GM21515 (cell line): ENCODE measurements at regions not wholly inside any gene's neighbourhood (a gene's known extent, or its start where the extent isn't known, plus 50 kb on each side); places are given as distances from the start of the nearest gene placed in this dataset.

Source experiments
- ATAC-seq: cut with Tn5 transposase; IDR thresholded peaks from one replicate; pipeline ENCODE4 v1.9.1; 2021; ENCODE audit not compliant: unreplicated experiment

DNA sequence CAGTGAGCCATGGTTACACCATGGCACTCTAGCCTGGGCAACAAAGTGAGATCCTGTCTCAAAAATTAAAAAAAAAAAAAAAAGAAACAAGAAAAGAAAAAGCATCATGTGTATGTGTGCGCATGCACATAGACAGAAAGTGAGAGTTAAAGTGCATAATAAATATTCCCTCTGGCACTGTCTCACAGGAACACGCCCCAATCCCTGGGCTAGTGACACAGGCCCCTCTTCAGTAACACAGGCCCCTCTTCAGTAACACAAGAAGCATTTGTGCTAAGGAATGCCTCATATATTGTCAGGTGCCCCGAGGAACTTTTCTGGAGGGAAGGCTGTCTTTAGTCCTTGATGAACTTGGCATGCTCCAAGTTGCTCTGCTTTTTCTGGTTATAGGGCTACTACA, 57.5 kb downstream of the RPL27A start:
- no peak for ATAC-seq

DNA sequence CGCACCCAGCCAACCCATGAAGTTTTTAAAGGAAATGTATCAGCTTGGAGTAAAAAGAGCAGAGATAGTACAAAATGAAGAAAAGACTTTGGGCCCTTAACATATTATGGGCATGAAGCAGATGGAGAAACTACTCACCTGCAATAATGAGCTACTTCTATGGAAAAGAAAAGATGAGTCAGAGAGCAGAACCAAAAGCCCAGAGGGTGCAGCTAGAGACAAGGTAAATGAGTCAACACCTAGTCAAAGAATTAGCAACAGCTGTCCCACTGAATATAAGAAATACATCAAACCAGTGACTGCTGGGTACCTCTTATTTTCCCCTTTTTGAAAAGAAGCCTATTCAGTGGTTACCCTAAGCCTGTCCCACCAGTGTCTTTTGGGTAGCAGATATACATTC, 61.8 kb downstream of the RPL27A start:
- ATAC-seq, result no peak

DNA sequence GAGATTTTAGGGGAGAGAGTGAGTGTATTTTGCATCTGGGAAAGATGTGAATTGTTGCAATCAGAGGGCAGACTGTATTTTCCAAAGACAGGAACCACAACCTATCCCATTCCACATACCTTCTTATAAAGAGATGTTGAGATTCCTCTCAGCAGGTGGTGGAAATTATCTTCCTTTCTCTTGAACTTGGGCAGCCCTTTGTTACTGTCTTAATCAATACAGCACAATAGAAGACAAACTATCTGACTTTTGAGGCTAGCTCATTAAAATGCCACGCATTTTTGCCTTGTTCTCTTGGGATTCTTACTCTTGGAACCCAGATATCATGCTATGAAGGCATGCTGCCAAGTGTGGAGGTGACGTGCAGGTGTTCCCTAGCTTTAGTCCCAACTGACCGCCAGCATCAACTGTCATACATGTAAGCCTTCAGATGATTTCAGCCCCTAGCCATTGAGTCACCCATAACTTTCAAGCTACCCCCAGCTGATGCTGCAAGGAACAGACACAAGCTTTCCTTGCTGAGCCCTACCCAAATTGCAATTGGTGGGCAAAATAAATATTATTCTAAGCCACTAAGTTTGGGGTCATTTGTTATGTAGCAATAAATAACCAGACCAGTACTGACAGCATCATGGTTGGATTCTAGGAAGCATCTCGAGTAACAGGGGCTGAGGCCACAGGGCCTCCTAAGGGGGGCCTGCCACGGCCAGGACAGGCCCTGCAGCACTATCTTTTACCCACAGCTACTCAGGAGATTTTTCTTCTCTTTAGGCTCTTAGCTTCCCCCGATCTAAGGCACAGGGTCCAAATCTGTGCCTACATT, 63.0 kb downstream of the RPL27A start:
- no peak for ATAC-seq

GRCh38 chr11:8746331-8746974, 63.9 kb downstream of the RPL27A start:
- ATAC-seq, result no peak

GRCh38 chr11:8747173-8747572, 64.6 kb downstream of the RPL27A start:
- no peak for ATAC-seq

DNA sequence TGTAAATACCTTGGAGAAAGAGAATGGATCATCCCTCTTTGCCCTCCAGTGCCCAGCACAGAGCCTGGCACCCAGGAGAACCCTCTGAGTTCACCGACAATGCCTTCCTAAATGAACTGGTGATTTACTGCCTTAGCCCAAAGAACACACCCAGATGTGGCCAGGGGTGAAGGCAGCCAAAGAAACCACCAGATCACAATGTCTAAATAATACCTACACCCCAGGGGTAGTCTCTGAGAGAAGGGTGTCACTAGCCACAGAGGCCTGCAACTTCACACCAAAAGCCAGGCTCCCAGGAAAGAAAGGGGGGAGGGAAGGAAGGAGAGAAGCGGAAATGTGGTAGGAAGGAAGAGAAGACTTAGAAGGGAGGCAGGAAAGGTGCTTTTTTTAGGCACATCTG, 65.7 kb downstream of the RPL27A start:
- no peak for ATAC-seq

DNA sequence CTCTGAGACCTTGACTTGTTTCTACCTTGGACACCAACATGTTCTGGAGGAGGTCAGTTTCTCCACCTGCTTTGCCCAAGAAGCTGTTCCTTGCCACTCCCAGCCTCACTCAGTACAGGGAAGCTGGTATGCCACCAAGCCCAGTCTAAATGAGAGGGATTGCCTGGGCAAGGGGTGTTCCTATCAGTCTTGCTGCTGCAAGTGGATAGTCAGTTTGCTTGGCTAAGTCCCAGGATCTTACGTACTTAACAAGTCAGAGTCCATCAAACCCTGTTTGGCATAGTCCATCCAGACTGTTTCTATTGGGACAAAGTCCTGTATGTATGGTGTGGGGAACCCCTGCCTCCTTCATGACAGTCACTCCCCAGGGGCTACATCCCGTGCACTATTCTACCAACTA, 66.6 kb downstream of the RPL27A start:
- ATAC-seq, result no peak

DNA sequence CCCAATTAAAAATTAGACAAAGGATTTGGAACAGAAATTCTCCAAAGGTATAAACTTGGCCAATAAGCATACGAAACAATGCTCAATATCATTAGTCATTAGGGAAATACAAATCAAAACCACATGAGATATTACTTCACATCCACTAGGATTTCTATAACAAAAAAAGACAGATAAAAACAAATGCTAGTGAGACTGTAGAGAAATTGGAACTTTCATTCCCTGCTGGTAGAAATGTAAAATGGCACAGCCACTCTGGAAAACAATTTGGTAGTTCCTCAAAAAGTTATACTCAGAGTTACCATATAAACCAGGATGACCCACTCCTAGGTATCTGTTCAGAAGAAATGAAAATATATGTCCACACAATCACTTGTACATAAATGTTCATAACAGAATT, 71.6 kb downstream of the RPL27A start:
- ATAC-seq, result no peak

GRCh38 chr11:8756201-8756600, 73.6 kb downstream of the RPL27A start:
- ATAC-seq, result no peak

DNA sequence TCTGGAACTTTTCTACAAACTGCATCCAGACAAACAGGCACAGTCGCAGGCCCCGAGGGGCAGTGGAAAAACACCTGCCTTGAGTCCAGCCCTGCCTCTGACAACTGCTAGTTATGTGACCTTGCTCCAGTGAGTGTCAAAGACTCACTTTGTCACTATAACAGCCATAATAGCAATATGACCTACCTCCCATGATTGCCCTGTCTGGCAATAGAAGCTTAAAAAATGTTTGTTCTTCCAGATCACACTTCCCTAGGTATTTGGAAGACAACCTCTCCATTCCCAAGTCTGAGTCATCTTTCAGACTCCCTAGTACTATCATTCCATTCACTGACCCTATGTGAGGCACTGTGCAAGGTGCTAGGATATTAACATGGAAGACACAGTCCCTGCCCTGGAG, 74.5 kb downstream of the RPL27A start:
- no peak for ATAC-seq

DNA sequence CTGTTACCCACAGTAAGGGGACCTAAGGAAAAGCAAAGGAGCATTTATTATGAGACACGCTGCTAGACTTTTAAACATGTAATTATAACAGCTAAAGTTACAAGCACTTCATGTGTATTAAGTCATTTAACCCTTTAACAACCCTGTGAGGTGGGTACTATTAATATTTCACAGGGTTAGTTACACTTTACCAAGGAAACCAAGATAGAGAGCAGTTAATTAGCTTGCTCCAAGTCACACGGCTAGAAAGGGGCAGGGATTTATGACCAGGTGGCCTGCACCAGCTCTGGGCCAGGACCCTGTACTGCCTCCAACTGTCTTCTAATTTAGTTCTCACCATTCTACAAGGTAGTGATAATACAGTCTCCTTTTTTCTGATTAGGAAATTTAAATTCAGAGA, 74.9 kb downstream of the RPL27A start:
- ATAC-seq, result no peak

GRCh38 chr11:8758619-8759169, 76.1 kb downstream of the RPL27A start:
- ATAC-seq, result no peak

GRCh38 chr11:8759634-8760033, 77.0 kb downstream of the RPL27A start:
- no peak for ATAC-seq

GRCh38 chr11:8760896-8761295, 78.3 kb downstream of the RPL27A start:
- no peak for ATAC-seq

- ATAC-seq, result no peak
These were observed 80.6 kb downstream of the RPL27A start for GRCh38 chr11:8763070-8763685.

- ATAC-seq, result no peak
These were observed 82.7 kb downstream of the RPL27A start for GRCh38 chr11:8765294-8765693.

- ATAC-seq, result no peak
These were observed 83.7 kb downstream of the RPL27A start for GRCh38 chr11:8766043-8766987.

- ATAC-seq, result no peak
These were observed 84.4 kb downstream of the RPL27A start for GRCh38 chr11:8766988-8767374.

DNA sequence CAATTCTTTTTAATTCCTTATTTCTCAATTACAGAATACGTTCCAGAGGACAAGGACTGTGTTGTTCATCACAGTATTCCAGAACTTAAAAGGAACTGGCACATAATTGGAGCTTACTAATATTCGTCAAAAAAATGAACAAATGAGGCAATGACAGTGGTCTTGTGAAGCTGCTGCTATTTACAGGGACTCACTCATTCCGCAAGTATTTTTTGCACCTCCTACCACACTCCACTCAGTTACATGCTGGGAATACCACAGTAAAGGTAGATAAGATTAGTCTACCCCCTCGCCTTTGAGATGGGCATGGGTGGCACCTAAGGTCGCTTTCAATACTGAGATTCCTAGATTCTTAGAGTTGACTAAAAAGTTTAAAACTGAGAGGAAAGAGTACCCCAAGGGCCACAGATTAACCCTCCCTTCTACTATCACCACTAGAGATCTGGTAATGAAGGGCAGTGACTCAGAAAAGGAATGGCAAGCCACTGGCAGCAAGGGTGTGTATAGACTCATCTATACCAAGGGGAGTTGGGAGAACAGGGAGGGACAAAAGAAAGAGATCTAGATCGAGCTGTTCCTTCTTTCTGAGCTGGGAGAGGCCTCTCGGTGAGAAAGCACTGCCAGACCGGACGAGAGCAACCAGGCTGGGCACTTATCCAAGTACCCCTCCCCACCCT, 85.0 kb downstream of the RPL27A start:
- no peak for ATAC-seq

- ATAC-seq, result no peak
These were observed 86.2 kb downstream of the RPL27A start for GRCh38 chr11:8768625-8769333.
